Fibroblast of skin of left quadriceps (primary cell): ENCODE measurements at regions not wholly inside any gene's neighbourhood (a gene's known extent, or its start where the extent isn't known, plus 50 kb on each side); places are given as distances from the start of the nearest gene placed in this dataset.
A peak's percentile ranks its signal among the peaks of the same experiment; 100 is the strongest.

Source experiments
- DNase-seq, 2 experiments: peaks; one replicate each; pipeline ENCODE4 v3.0.0-alpha.2; 2013; ENCODE audit warnings: low read depth in 2 of 2

DNA sequence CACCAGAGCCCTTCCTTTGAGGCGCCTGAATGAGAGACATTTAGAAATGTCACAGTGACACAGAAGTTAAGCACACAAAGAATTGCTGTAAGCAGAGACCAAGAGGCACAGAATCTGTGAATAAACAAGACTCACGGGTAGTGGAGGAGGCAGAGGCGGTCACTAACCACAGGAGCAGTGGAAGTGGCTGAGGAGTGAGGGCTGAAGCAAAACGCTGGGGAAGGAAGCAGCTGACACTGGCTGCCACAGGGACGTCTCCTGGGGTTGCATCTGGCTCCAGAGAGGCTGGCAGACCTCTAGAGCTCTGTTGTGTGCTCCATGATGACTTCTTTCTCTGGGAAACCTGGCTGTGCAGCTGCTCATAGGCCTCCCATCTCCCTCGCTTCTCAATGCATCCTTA lies 65.0 kb upstream of the SLC2A12 start:
- no peak for DNase-seq

DNA sequence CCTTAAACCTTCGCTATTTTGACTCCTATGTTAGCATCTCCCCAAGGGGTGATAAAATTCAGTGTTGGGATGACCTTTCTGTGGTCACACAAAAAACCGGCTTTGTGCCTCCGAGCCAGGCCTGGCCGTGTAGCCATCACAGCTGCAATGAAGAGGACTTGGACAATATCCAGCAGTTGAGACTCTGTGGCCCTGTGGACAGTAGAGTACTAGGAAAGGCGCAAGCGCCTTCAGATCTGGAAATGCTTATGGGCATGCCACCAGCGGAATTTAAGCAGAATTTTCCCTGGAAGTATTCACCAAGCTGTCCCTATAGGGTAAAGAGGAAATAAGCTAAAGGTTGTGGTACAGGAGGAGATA lies 63.3 kb upstream of the SLC2A12 start:
- no peak for DNase-seq

DNA sequence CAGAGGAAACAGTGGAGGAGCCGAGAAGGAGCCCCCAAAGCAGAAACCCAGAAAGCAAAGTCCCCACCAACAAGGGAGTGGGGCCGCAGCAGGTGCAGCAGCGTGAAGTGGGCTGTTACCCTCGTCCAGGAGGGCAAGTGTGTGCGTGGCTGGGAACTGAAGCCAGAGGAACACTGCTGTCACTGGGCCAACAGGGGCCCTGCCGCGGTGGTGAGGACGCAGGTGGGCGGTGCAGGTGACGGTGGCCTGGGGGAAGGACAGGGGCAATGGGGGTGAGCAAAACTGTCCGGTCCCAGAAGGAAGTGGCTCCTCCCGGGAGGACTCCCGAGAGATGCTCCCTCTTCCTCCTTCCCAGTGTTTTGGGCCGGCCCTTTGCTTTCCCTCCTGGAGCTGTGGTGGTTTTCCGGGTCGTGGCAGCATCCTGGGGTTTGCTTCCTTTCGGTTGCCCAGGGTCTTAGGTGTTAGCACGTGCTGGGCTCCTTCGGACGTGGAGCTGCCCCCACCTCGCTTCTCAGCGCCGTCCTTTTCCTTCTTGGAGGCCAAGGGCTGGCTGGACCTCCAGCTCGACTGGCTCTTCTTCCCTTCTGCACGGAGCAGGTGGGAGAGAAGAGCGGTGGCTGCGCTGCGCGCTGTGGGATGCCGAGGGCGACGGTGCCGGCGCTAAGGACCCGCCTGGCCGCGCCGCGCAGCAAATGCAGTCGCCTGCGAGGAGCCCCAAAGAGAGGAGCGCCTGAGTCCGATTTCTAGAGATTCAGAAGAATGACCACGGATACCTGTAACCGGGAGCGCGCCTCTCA lies 62.7 kb upstream of the SLC2A12 start:
- DNase-seq = no peak

DNA sequence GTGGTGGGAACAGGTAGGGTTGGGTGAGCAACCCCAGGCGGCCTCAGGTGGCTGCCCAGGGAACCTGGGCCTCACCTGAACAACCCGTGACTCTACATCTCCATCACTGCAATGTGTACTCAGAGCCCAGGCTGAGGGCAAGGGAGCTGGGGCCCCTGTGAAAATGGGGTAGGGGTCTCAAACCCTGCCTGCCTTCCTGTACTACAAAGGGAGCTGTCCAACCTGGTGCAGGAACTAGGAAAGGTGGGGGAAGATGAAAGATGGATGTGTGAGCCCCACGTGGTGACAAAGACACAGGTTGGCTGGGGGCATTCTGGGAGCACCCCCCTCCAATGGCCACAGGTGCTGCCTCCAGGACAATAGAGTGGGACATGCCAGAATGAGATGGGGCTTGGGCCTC lies 62.1 kb upstream of the SLC2A12 start:
- DNase-seq = no peak

DNA sequence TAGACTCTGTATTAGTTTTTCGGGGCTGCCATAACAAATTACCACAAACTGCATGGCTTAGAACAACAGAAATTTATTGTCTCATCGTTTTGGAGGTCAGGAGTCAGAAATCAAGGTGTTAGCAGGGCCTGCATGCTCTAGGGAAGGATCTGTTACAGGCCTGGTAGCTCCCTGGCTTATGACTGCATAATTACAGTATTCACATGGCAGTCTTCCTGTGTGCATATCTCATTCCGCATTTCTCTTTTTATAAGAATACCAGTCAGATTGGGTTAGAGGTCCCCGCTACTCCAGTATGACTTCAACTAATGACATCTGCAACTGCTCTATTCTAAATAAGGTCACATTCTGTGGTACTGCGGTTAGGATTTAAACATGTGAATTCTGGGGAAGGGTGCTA lies 59.3 kb upstream of the SLC2A12 start:
- DNase-seq = no peak

DNA sequence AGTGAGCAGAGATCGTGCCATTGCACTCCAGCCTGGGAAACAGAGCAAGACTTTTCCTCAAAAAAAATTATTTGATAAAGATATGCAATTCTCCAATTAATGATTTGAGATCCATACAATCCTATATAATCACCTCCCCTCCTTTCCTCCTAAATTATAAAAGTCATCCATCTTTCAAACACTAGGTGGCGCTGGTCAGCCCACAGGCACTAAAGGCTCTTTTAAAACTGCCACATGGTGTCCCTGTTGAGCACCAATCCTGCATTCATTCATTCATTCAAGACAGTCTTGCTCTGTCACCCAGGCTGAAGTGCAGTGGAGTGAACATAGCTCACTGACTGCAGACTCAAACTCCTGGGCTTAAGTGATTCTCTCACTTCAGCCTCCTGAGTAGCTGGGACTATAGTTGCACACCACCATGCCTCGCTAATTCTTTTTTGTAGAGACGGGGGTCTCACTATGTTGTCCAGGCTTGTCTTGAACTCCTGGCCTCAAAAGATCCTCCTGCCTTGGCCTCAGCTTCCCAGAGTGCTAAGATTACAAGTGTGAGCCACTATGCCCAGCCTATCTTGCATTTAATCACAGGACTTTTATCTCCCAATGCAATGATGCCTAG lies 58.7 kb upstream of the SLC2A12 start:
- DNase-seq = peak; percentile 11 to 22

DNA sequence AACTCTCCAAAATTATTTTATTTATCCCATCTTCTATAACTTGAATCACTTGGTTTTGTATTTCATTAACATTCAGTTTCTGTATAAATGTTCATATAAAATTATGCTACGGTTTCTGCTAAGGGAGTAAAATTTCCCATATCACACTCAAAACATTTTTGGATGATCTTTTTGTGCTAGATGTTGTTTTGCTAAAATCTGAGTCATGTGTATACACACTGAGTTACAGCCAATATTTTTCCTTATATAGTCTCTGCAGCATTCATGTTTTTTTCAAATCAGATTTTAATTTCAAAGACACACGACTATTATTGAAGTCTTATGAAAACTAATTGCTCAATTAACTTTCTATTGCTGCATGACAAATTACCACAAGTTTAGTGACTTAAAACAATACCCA lies 54.3 kb upstream of the SLC2A12 start:
- DNase-seq = no peak

DNA sequence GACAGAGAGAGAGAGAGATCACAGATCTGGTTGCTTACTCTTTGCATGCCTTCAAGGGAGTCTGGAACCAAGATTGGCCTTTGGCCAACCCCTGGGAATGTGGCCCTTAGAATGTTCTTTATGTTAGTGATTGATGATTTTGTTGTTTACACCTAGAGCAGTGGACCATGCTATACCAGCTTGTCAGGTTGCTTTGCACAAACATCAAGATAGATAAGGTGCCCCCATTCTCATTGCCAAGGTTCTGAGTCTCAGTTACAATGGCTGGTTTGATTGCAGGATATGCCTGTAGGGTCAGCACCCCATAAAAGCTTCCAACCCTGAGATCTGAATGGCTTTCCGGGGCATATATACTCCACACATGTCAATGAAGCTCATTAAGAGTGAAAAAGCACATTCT lies 53.5 kb upstream of the SLC2A12 start:
- no peak for DNase-seq

DNA sequence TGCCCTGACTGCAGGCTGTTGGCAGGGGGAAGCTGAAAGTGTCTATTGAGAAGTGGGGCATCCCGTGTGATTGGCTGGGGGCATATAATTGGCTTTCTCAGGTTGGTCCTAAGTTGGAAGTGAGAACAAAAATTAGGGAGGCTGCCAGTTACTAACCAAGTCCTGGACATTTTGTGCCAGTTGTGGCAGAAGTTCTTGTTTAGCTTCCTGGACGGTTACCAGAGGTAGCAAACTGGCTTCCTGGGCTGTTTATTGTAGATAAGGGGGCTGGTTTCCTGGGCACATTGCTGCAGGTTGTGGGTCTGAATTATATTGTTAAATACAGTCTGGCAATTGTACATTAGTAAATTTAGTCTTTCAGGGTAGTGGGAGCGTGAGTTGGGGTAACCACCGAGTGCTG lies 50.6 kb upstream of the SLC2A12 start:
- DNase-seq = no peak
